Mesenchymal stem cell (in vitro differentiated cells and primary cell): ENCODE measurements at regions not wholly inside any gene's neighbourhood (a gene's known extent, or its start where the extent isn't known, plus 50 kb on each side); places are given as distances from the start of the nearest gene placed in this dataset.

ENCODE experiments used
- DNase-seq: peaks from one replicate; pipeline ENCODE4 v3.0.0-alpha.2; 2013
- H2AFZ ChIP-seq: one replicate; pipeline ENCODE4 v1.6.1; 2013; ENCODE audit warnings: low read depth, mild to moderate bottlenecking, control low read depth, inconsistent platforms, low read length, moderate library complexity
- H2AK5ac ChIP-seq: 2 replicates; pipeline ENCODE4 v1.6.1; 2013; ENCODE audit warnings: low read length, moderate library complexity, mild to moderate bottlenecking, inconsistent platforms; ENCODE audit not compliant: severe bottlenecking
- H2BK120ac ChIP-seq: one replicate; pipeline ENCODE4 v1.6.1; 2013; ENCODE audit warnings: low read depth, mild to moderate bottlenecking, inconsistent platforms, low read length, moderate library complexity
- H2BK12ac ChIP-seq, 2 experiments: one replicate each; pipeline ENCODE4 v1.6.1; 2013; ENCODE audit warnings: inconsistent platforms in 2 of 2, low read length in 2 of 2, mild to moderate bottlenecking in 2 of 2, moderate library complexity in 2 of 2, control low read depth in 1 of 2
- H2BK15ac ChIP-seq: one replicate; pipeline ENCODE4 v1.6.1; 2013; ENCODE audit warnings: mild to moderate bottlenecking, low read depth, inconsistent platforms; ENCODE audit not compliant: poor library complexity, severe bottlenecking
- H2BK5ac ChIP-seq: 2 replicates; pipeline ENCODE4 v1.6.1; 2013; ENCODE audit warnings: low read depth, mild to moderate bottlenecking, low read length, control low read depth, inconsistent platforms; ENCODE audit not compliant: poor library complexity, severe bottlenecking
- H3K14ac ChIP-seq, 2 experiments: one replicate each; pipeline ENCODE4 v1.6.1; 2013; ENCODE audit warnings: inconsistent platforms in 2 of 2, low read length in 2 of 2, control low read depth in 1 of 2, mild to moderate bottlenecking in 1 of 2, moderate library complexity in 1 of 2
- H3K18ac ChIP-seq, 2 experiments: one replicate each; pipeline ENCODE4 v1.6.1; 2013; ENCODE audit warnings: inconsistent platforms in 2 of 2, low read length in 2 of 2, control low read depth in 1 of 2, low read depth in 1 of 2, mild to moderate bottlenecking in 1 of 2
- H3K23ac ChIP-seq, 2 experiments: one replicate each; pipeline ENCODE4 v1.6.1; 2013; ENCODE audit warnings: inconsistent platforms in 2 of 2, low read length in 2 of 2, mild to moderate bottlenecking in 2 of 2, moderate library complexity in 2 of 2, control low read depth in 1 of 2
- H3K27ac ChIP-seq: 2 replicates; pipeline ENCODE4 v1.5.1; 2013; ENCODE audit warnings: mild to moderate bottlenecking, moderate library complexity, low read length, control low read depth, inconsistent platforms; ENCODE audit not compliant: poor library complexity, severe bottlenecking
- H3K27me3 ChIP-seq, 2 experiments: 2 replicates each; pipeline versions ENCODE4 v1.6.1 to v1.7.0; 2013; ENCODE audit warnings: low read length in 2 of 2, mild to moderate bottlenecking in 2 of 2, moderate library complexity in 2 of 2, control low read depth in 1 of 2, inconsistent platforms in 1 of 2; ENCODE audit not compliant: control insufficient read depth in 1 of 2, insufficient read depth in 1 of 2
- H3K36me3 ChIP-seq, 2 experiments: 2 replicates each; pipeline versions ENCODE4 v1.6.1 to v1.7.0; 2013; ENCODE audit warnings: low read length in 2 of 2, control low read depth in 1 of 2, inconsistent platforms in 1 of 2, low read depth in 1 of 2, mild to moderate bottlenecking in 1 of 2; ENCODE audit not compliant: insufficient read depth in 2 of 2, control insufficient read depth in 1 of 2
- H3K4ac ChIP-seq, 2 experiments: one replicate each; pipeline ENCODE4 v1.6.1; 2013; ENCODE audit warnings: inconsistent platforms in 2 of 2, low read length in 2 of 2, mild to moderate bottlenecking in 2 of 2, moderate library complexity in 2 of 2, control low read depth in 1 of 2, low read depth in 1 of 2
- H3K4me1 ChIP-seq: 2 replicates; pipeline ENCODE4 v1.6.1; 2013; ENCODE audit warnings: low read depth, low read length, control low read depth; ENCODE audit not compliant: control insufficient read depth, insufficient read depth
- H3K4me2 ChIP-seq: 2 replicates; pipeline ENCODE4 v1.6.1; 2013; ENCODE audit warnings: low read length, mild to moderate bottlenecking, inconsistent platforms; ENCODE audit not compliant: poor library complexity, severe bottlenecking
- H3K4me3 ChIP-seq, 2 experiments: 2 replicates each; pipeline versions ENCODE4 v1.5.1 to v1.7.0; 2013; ENCODE audit warnings: low read length in 2 of 2, mild to moderate bottlenecking in 2 of 2, control low read depth in 1 of 2, low read depth in 1 of 2; ENCODE audit not compliant: insufficient read depth in 1 of 2
- H3K79me1 ChIP-seq: replicated peaks from 2 replicates; pipeline ENCODE4 v1.6.1; 2013; ENCODE audit warnings: mild to moderate bottlenecking, control low read depth, low read length, inconsistent platforms; ENCODE audit not compliant: poor library complexity, severe bottlenecking
- H3K9ac ChIP-seq: 2 replicates; pipeline ENCODE4 v1.7.0; 2013; ENCODE audit warnings: mild to moderate bottlenecking, low read length, moderate library complexity
- H3K9me3 ChIP-seq: 2 replicates; pipeline ENCODE4 v1.7.0; 2013; ENCODE audit warnings: mild to moderate bottlenecking, low read length; ENCODE audit not compliant: control insufficient read depth
- H4K8ac ChIP-seq: one replicate; pipeline ENCODE4 v1.6.1; 2013; ENCODE audit warnings: inconsistent platforms, mild to moderate bottlenecking, low read length, moderate library complexity
- H4K91ac ChIP-seq: one replicate; pipeline ENCODE4 v1.6.1; 2013; ENCODE audit warnings: mild to moderate bottlenecking, low read length, inconsistent platforms
- WGBS: methylation state at CpG from one replicate; pipeline ENCODE4 v1.1.7; 2013; ENCODE audit warnings: mixed read lengths; 5-methylcytosine and 5-hydroxymethylcytosine counted together

GRCh38 chr1:4519954-4520353 is 134.5 kb upstream of the AJAP1 start:
- Histone ChIP-seq H3K27me3 (no peaks in the 10 kb centered on the region), H3K79me1 (no peaks in the 10 kb centered on the region), H3K27ac (no peak overlapping the region), H3K9me3 (peaks cover 2% of the 10 kb centered on the region), H3K4me1 (no peaks in the 10 kb centered on the region), H3K4me2 (no peak overlapping the region), H2BK12ac (no peak overlapping the region), H4K8ac (no peak overlapping the region), H2AK5ac (no peak overlapping the region), H2BK15ac (no peak overlapping the region), H2AFZ (no peak overlapping the region), H2BK5ac (no peak overlapping the region), H2BK120ac (no peak overlapping the region), H3K36me3 (no peaks in the 10 kb centered on the region), H3K9ac (no peak overlapping the region), H4K91ac (no peak overlapping the region), H3K4me3 (no peak overlapping the region), H3K14ac (no peak overlapping the region), H3K18ac (no peak overlapping the region), H3K4ac (no peak overlapping the region), H3K23ac (no peak overlapping the region)
- 70% methylated on average over 6 of the region's 6 CpGs for WGBS
- no peak for DNase-seq

GRCh38 chr1:4523551-4523950 is 130.9 kb upstream of the AJAP1 start:
- Histone ChIP-seq H3K18ac (no peak overlapping the region), H4K8ac (no peak overlapping the region), H3K23ac (no peak overlapping the region), H4K91ac (no peak overlapping the region), H3K4me1 (no peaks in the 10 kb centered on the region), H2BK12ac (no peak overlapping the region), H3K79me1 (no peaks in the 10 kb centered on the region), H3K9ac (no peak overlapping the region), H2AK5ac (no peak overlapping the region), H3K4ac (no peak overlapping the region), H2AFZ (no peak overlapping the region), H3K14ac (no peak overlapping the region), H3K4me2 (no peak overlapping the region), H3K36me3 (no peaks in the 10 kb centered on the region), H3K27me3 (no peaks in the 10 kb centered on the region), H3K27ac (no peak overlapping the region), H3K4me3 (no peak overlapping the region), H2BK15ac (no peak overlapping the region), H2BK5ac (no peak overlapping the region), H3K9me3 (peaks cover 4% of the 10 kb centered on the region), H2BK120ac (no peak overlapping the region)
- no peak for DNase-seq
- 70% methylated on average over 1 of the region's 4 CpGs for WGBS

GRCh38 chr1:4526747-4527146 is 127.7 kb upstream of the AJAP1 start:
- no peak for DNase-seq
- Histone ChIP-seq H3K79me1 (no peaks in the 10 kb centered on the region), H4K91ac (no peak overlapping the region), H3K4me2 (no peak overlapping the region), H3K4me1 (no peaks in the 10 kb centered on the region), H3K9ac (no peak overlapping the region), H2BK15ac (no peak overlapping the region), H3K9me3 (peaks cover 4% of the 10 kb centered on the region), H3K27me3 (no peaks in the 10 kb centered on the region), H3K27ac (no peak overlapping the region), H2AK5ac (no peak overlapping the region), H3K23ac (no peak overlapping the region), H2BK5ac (no peak overlapping the region), H3K18ac (no peak overlapping the region), H3K4me3 (no peak overlapping the region), H2AFZ (no peak overlapping the region), H2BK12ac (no peak overlapping the region), H2BK120ac (no peak overlapping the region), H4K8ac (no peak overlapping the region), H3K4ac (no peak overlapping the region), H3K14ac (no peak overlapping the region), H3K36me3 (no peaks in the 10 kb centered on the region)
- 70% methylated on average over 8 of the region's 8 CpGs for WGBS

GRCh38 chr1:4527819-4528218 is 126.6 kb upstream of the AJAP1 start:
- Histone ChIP-seq H3K27me3 (no peaks in the 10 kb centered on the region), H2BK120ac (no peak overlapping the region), H3K23ac (no peak overlapping the region), H3K4ac (no peak overlapping the region), H4K91ac (no peak overlapping the region), H3K4me2 (no peak overlapping the region), H2BK15ac (no peak overlapping the region), H4K8ac (no peak overlapping the region), H3K4me1 (no peaks in the 10 kb centered on the region), H2AFZ (no peak overlapping the region), H3K18ac (no peak overlapping the region), H3K14ac (no peak overlapping the region), H2BK5ac (no peak overlapping the region), H3K36me3 (no peaks in the 10 kb centered on the region), H3K27ac (no peak overlapping the region), H3K4me3 (no peak overlapping the region), H2AK5ac (no peak overlapping the region), H3K79me1 (no peaks in the 10 kb centered on the region), H3K9ac (no peak overlapping the region), H2BK12ac (no peak overlapping the region), H3K9me3 (peaks cover 7% of the 10 kb centered on the region)
- 89% methylated on average over 18 of the region's 18 CpGs for WGBS
- no peak for DNase-seq
